NCI-H1436 treated with DMSO at 0.1 percent for 48 hours (cell line): ENCODE measurements at regions not wholly inside any gene's neighbourhood (a gene's known extent, or its start where the extent isn't known, plus 50 kb on each side); places are given as distances from the start of the nearest gene placed in this dataset.

Experiments used
- DNase-seq: peaks from one replicate; lab custom pipeline; 2025; lab: John Stamatoyannopoulos, UW

GRCh38 chr19:30153326-30154210 lies 211.5 kb downstream of the URI1 start:
- no peak for DNase-seq

GRCh38 chr19:30154410-30154809 lies 212.4 kb downstream of the URI1 start:
- DNase-seq: no peak

DNA sequence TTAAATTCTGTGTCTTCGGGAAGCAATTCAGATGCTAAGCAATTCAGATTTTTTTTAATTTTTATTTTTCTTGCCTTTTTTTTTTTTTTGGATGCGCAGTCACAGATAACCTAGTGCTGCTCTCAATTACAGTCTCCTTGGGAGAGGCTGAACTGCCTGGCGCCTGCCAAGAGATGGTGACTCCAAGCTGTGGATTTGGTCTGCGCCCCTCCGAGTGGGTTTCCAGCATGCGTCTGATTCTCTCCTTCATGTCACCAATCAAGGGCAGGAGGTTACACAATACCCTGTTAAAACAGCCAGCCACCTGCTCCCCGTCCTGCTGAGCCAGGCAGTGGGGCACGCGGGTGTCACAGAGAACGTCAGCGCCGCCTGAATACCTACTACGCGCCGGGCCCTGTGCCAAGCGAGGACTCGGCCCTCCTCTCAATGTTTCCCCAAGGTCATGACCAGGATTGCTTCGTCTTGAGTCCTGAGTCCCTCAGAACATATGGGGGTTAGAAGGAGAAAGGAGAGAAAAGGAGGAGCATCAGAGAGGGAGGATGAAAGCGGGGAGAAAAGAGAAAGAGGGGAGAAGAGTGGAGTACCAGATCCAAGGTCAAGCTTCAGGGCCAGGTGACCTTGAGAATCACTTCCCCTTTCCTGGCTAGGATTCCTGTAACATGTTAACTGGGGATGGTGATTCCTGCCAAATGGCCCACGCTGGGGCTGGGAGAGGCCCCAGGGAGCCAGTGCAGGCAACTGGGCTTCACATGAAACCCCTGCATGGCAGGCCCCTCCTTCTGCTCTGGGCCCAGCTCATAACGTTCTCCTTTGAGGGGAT lies 213.6 kb downstream of the URI1 start:
- DNase-seq: no peak

- no peak for DNase-seq
These were observed 214.6 kb downstream of the URI1 start for GRCh38 chr19:30156646-30157045.

- DNase-seq: peak; percentile 71
These were observed 213.9 kb upstream of the ZNF536 start for GRCh38 chr19:30158067-30158892.

- DNase-seq: no peak
These were observed 213.3 kb upstream of the ZNF536 start for GRCh38 chr19:30158893-30159245.

- DNase-seq: no peak
These were observed 212.5 kb upstream of the ZNF536 start for GRCh38 chr19:30159636-30160035.

GRCh38 chr19:30160426-30160825 lies 211.8 kb upstream of the ZNF536 start:
- no peak for DNase-seq

DNA sequence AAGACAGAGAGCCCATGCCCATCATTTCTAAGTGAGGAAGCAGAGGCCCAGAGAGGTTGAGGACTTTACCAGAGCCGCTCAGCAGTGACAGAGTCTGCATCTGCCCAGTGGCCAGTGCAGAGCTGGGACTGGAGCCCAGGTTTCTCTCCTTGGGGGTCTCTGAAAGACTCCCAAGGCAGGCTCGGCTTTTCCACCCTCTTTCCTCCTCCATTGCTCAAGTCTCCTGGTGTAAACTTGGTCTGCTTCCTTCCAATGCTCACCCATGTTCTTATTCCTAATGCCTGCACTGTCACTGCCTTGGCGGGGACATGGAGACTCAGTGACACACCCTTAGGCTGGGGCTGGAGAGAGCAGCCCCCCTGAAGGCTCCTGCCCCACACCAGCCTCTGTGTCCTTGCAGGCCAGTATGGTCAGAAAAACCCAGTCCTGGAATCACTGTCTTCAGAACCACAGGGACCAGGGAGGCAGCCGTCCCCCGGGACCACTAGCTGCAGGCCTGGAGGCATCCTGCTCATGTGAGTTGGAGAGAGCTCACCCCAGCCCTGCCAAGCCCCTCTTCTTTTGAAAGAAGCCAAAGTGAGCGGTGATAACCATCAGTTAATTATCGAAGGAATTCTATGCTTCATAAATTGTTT lies 211.0 kb upstream of the ZNF536 start:
- DNase-seq: no peak

- no peak for DNase-seq
These were observed 210.4 kb upstream of the ZNF536 start for GRCh38 chr19:30161770-30162169.

DNA sequence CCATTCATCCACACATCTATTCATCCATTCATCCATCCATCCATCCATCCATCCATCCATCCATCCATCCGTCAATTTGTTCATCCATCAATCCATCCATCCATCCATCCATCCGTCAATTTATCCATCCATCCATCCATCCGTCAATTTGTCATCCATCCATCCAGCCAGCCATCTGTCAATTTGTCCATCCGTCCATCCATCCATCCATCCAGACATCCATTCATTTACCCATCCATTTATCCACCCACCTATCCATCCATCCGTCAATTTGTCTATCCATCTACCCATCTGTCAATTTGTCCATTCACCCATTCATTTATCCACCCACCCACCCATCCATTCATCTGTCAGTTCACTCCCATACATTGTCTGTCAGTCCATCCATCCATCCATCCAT lies 209.5 kb upstream of the ZNF536 start:
- DNase-seq: no peak

GRCh38 chr19:30163663-30164062 lies 208.5 kb upstream of the ZNF536 start:
- DNase-seq: no peak

DNA sequence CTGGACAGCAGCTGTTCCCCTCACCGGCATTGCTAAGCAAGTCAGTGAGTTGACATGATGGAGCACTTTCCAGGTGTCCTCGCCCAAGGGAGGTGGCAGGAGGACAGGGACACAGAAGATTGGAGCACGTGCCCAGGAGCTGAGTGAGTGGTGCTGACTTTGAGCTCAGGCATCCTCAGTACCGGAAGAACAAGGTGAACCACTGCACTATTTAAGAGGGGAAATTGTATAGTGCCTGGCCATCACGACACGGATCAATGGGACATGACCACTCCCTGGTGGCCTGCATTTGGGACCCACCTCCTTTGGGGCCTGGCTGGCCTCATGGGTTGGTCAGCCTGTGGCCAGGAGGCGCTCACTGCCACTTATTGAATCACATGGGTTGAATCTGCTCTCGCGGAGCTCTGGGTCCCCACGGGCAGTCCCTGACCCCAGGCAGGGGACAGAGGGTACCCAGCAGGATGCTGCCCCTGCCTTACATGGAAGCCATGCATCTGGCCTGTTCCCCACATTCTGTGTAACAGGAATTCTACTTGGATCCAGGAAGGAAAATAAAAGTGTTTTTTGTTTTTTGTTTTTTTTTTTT lies 206.9 kb upstream of the ZNF536 start:
- DNase-seq: no peak

- no peak for DNase-seq
These were observed 204.8 kb upstream of the ZNF536 start for GRCh38 chr19:30167206-30167868.

DNA sequence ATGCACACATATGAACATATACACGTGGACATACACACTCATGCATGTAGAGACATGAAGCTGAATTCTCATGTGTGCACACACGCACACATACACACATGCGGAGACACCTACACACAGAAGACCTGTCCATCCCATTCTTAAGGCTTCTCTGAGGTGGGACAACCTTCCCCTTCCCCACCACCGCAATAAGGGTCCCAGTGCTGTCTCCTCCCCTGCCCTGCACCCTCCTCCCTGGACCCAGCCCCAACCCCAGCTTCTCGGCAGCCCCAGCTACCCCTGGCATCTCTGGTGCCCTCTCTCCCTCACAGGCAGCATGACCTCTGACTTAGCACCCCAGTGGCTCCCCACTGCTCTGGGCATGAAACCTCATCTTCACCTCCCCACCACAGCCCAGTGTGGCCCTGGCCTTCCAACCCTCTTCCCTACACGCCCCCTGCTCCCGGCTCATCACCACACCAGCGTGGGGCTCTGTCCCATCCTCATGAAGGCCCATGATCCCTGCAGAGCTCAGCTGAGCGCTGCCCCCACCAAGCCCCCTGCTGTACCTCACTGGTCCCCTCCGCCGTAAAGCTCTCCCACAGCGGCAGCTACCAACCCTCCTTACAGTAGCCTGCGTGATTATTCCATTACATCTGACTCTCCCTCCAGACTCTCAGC lies 204.1 kb upstream of the ZNF536 start:
- DNase-seq: no peak

- DNase-seq: no peak
These were observed 203.4 kb upstream of the ZNF536 start for GRCh38 chr19:30168760-30169159.

GRCh38 chr19:30169196-30169900 lies 202.8 kb upstream of the ZNF536 start:
- no peak for DNase-seq

DNA sequence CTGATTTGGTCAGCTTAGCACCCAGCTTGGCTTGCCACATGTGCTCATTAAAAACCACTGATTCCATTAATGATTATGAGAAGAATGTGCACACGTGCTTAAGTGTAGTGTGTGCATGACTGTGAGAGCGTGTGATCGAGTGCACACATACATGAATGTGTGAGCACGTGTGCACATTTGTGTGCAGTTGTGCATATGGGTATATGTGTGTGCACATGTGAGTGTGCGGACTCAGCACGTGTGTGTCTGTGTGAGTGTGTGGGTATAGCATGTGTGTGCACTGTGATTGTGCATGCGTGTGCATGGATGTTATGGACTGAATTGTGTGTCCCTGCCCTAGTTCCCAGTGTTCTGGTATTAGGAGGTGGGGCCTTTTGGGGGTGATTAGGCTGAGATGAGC lies 202.1 kb upstream of the ZNF536 start:
- no peak for DNase-seq

- no peak for DNase-seq
These were observed 201.6 kb upstream of the ZNF536 start for GRCh38 chr19:30170495-30171137.
